HEK293 (cell line): ENCODE measurements at regions not wholly inside any gene's neighbourhood (a gene's known extent, or its start where the extent isn't known, plus 50 kb on each side); places are given as distances from the start of the nearest gene placed in this dataset.

ENCODE experiments used
- CTCF ChIP-seq: fragments of 450-650 bp; formaldehyde crosslinking; IDR thresholded peaks from 2 replicates; pipeline ENCODE4 v1.5.1; 2016; ENCODE audit warnings: missing biosample characterization, missing genetic modification characterization
- ZBTB8A ChIP-seq: fragments of 450-650 bp; formaldehyde crosslinking; IDR thresholded peaks from 2 replicates; pipeline ENCODE4 v1.5.1; 2016; ENCODE audit warnings: missing biosample characterization, missing genetic modification characterization
- ZNF510 ChIP-seq: fragments of 450-650 bp; formaldehyde crosslinking; IDR thresholded peaks from 2 replicates; pipeline ENCODE4 v1.5.1; 2018; ENCODE audit warnings: mild to moderate bottlenecking, missing genetic modification characterization, missing biosample characterization; ENCODE audit not compliant: insufficient replicate concordance
- ZNF558 ChIP-seq: fragments of 450-650 bp; formaldehyde crosslinking; IDR thresholded peaks from 2 replicates; pipeline ENCODE4 v1.5.1; 2016; ENCODE audit warnings: missing biosample characterization, missing genetic modification characterization
- ZNF830 ChIP-seq: fragments of 450-650 bp; IDR thresholded peaks from 2 replicates; pipeline ENCODE4 v1.5.0; 2018; ENCODE audit warnings: missing biosample characterization, missing genetic modification characterization, low read depth, mild to moderate bottlenecking, moderate library complexity

- no peak for TF ChIP-seq ZNF510 (tag by site-specific recombination)
- no peak for TF ChIP-seq ZBTB8A (tag by site-specific recombination)
- TF ChIP-seq ZNF558, result no peak
- TF ChIP-seq CTCF, result no peak
- TF ChIP-seq ZNF830 (tag by site-specific recombination), result no peak
These were observed 113.4 kb upstream of the UQCRFS1 start for GRCh38 chr19:29326351-29326750.
